Ectodermal cell (in vitro differentiated cells): ENCODE measurements at regions not wholly inside any gene's neighbourhood (a gene's known extent, or its start where the extent isn't known, plus 50 kb on each side); places are given as distances from the start of the nearest gene placed in this dataset.

ENCODE experiments used
- H3K27ac ChIP-seq: 2 replicates; pipeline ENCODE4 v1.7.0; 2013; ENCODE audit warnings: mild to moderate bottlenecking, low read depth, low read length; ENCODE audit not compliant: insufficient read depth, poor library complexity, severe bottlenecking
- H3K27me3 ChIP-seq: 2 replicates; pipeline ENCODE4 v1.7.0; 2013; ENCODE audit warnings: mild to moderate bottlenecking, low read length; ENCODE audit not compliant: insufficient read depth, control insufficient read depth, poor library complexity, severe bottlenecking
- H3K36me3 ChIP-seq: one replicate; pipeline ENCODE4 v1.7.0; 2013; ENCODE audit warnings: low read length; ENCODE audit not compliant: control insufficient read depth, insufficient read depth
- H3K4me1 ChIP-seq: one replicate; pipeline ENCODE4 v1.7.0; 2013; ENCODE audit warnings: low read length; ENCODE audit not compliant: control insufficient read depth, insufficient read depth
- H3K4me3 ChIP-seq: 2 replicates; pipeline ENCODE4 v1.7.0; 2013; ENCODE audit warnings: low read depth, low read length, control low read depth; ENCODE audit not compliant: insufficient read depth
- H3K9me3 ChIP-seq: 2 replicates; pipeline ENCODE4 v1.7.0; 2013; ENCODE audit warnings: mild to moderate bottlenecking, low read length, moderate library complexity; ENCODE audit not compliant: control insufficient read depth
- WGBS, 2 experiments: methylation state at CpG; one replicate each; pipeline ENCODE4 v1.1.7; 2013; ENCODE audit warnings: missing lambda C conversion rate in 2 of 2; 5-methylcytosine and 5-hydroxymethylcytosine counted together

DNA sequence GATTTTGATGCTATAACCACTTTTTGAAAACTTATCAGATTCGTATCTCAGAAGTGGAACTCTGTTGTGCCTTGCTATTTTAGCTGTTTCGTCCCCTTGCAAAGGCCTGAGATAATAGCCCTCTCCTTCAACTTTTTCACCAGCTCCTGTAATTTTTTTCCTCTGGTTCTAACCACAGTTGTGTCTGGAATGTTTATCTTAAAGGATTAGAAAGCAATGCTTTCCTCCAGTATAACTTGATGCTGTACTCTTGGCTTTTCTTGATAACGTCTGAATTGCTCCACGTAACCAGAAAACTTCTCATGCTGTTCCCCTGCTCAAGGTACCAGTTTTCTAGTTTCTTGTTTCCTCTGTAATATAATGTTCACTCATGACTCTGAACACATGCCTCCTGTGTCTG lies 209.4 kb downstream of the DTWD2 start:
- no peaks in the 10 kb centered on the region for H3K27me3 ChIP-seq
- no peaks in the 10 kb centered on the region for H3K36me3 ChIP-seq
- H3K4me3 ChIP-seq: no peak overlapping the region
- H3K9me3 ChIP-seq: no peaks in the 10 kb centered on the region
- H3K27ac ChIP-seq: no peak overlapping the region
- WGBS, 2 experiments: 89 to 94% methylated on average over 4 of the region's 4 CpGs
- no peaks in the 10 kb centered on the region for H3K4me1 ChIP-seq

DNA sequence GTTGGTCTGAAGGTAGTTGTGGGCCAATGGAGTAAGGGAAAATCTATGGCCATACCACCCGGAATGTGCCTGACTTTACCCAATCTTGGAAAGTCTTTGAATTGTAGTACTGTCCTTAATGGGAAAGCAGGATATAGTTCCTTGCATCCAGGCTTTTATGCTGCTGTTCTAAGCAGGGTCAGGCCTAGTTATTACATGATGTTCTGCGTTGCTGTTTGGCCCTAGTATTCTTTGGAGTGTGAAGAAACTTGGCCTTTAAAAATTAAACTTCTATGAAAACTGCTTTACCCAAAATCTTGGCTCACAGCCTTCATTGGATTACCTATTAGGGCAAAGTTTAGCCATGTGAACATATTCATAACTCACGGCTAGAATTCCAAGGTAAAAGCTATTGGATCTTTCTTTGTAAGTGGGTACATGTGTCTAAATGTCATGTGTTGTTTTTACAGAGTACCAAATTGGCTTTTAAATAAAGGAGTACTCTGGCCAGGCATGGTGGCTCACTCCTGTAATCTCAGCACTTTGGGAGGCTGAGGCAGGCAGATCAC lies 211.1 kb downstream of the DTWD2 start:
- no peaks in the 10 kb centered on the region for H3K9me3 ChIP-seq
- H3K36me3 ChIP-seq: no peaks in the 10 kb centered on the region
- H3K27me3 ChIP-seq: no peaks in the 10 kb centered on the region
- no peaks in the 10 kb centered on the region for H3K4me1 ChIP-seq
- H3K4me3 ChIP-seq: no peak overlapping the region
- 95 to 98% methylated on average over 3 of the region's 3 CpGs for WGBS, 2 experiments
- H3K27ac ChIP-seq: no peak overlapping the region

DNA sequence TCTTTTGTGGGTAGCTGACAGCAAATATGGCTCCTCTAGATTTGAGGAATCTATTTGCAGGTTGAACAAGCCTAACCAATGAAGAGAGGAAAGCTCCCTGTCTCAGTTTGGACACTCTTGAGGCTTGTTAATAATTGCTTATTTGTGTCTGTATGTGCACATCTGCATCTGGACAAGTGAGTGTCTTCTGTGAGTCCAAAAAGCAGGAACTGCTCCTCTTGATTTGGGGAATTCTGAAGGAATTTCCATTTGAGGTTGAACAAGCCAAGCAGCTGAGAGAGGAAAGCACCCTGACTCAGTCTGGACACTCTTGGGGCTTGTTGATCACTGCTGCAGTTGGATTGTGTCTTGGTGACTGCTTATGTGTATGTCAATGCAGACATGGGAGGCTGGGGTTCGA lies 211.6 kb downstream of the DTWD2 start:
- H3K9me3 ChIP-seq: no peaks in the 10 kb centered on the region
- no peaks in the 10 kb centered on the region for H3K36me3 ChIP-seq
- no peaks in the 10 kb centered on the region for H3K27me3 ChIP-seq
- no peak overlapping the region for H3K4me3 ChIP-seq
- no peak overlapping the region for H3K27ac ChIP-seq
- WGBS, 2 experiments: 89 to 91% methylated on average over 1 of the region's 1 CpG
- no peaks in the 10 kb centered on the region for H3K4me1 ChIP-seq

DNA sequence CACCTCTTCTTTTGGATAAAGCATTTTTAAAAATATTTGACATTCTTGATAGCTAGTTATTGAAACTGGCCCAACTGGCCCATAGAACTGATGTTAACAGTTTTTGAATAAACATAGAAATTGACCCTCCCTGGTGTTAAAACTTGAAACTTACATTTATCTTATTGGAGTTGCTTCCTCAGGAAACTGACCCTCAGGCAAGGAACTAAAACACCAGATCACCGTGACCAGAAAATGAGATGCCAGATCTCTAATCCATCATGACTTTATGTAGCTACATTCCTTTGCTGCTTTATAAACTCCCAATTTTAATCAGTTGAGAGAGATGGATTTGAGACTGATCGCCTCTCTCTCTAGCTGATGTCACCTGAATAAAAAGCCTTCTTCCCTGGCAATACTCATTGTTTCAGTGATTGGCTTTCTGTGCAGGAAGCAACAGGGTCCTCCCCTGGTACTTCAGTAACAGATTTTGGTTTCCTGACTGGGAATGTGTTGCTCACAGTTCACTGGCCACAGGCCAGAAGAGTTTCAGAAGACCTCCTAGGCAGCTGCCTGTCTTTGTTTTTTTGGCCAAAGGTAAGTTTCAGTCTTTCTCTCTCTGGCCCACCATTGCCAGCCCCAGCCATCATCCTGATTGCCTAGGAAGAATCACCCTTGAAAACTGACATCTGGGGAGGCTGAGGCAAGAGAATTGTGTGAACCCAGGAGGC lies 212.4 kb downstream of the DTWD2 start:
- no peak overlapping the region for H3K4me3 ChIP-seq

DNA sequence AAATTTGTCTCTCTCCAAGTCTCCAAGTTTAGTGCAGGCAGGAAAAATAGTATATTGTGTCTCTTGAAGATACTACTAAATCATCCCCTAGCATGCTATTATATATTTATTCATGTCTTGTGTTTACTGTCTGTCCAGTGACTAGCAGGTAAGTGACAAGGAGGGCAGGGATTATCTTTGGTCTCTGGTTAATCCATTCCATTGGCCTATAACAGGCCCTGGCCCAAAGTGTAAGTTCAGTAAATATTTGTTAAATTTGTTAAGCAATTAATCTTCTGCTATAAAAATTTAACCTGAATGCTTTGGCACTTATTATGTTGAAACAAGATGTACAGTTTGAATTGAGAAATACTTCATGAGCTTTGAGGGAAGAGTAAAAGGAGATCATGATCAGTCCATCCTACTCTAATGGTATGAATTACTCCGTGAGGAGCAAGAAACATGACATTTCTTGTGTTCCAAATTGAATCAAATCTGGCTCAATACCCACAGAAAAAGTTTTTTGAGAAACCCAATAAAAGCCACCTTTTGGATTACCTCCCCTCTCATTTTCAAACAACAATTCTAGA lies 219.7 kb downstream of the DTWD2 start:
- no peaks in the 10 kb centered on the region for H3K27me3 ChIP-seq
- no peak overlapping the region for H3K27ac ChIP-seq
- no peaks in the 10 kb centered on the region for H3K36me3 ChIP-seq
- H3K4me3 ChIP-seq: no peak overlapping the region
- 93% methylated on average over 1 of the region's 1 CpG for WGBS, 2 experiments
- H3K4me1 ChIP-seq: no peaks in the 10 kb centered on the region
- no peaks in the 10 kb centered on the region for H3K9me3 ChIP-seq

More for the DNA sequence above, 212.4 kb downstream of the DTWD2 start:
- no peaks in the 10 kb centered on the region for H3K27me3 ChIP-seq
- H3K9me3 ChIP-seq: no peaks in the 10 kb centered on the region
- no peaks in the 10 kb centered on the region for H3K4me1 ChIP-seq
- H3K36me3 ChIP-seq: no peaks in the 10 kb centered on the region
- H3K27ac ChIP-seq: no peak overlapping the region
- 91 to 100% methylated on average over 2 of the region's 2 CpGs for WGBS, 2 experiments

DNA sequence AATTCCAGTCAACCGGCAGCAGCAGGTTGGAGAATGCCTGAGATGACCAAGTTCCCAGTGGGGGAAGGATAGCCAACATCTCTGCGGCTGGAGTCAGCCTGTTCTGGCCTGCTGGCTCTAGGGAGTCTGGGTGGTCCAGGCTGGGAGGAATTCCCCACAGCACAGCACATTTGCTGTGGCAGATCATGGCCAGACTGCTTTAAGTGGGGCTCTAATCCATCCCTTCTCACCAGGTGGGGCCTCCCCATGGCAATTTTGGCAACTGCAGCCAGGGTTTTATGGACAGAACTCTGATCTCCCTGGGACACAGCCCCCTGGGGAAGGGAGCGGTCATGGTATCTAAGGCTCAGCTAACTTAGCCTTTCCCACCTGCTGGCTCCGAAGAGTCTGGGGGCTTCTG lies 226.1 kb downstream of the DTWD2 start:
- H3K27me3 ChIP-seq: no peaks in the 10 kb centered on the region
- H3K4me3 ChIP-seq: no peak overlapping the region
- 95 to 96% methylated on average over 4 of the region's 4 CpGs for WGBS, 2 experiments
- H3K9me3 ChIP-seq: no peaks in the 10 kb centered on the region
- no peaks in the 10 kb centered on the region for H3K4me1 ChIP-seq
- no peaks in the 10 kb centered on the region for H3K36me3 ChIP-seq
- no peak overlapping the region for H3K27ac ChIP-seq

DNA sequence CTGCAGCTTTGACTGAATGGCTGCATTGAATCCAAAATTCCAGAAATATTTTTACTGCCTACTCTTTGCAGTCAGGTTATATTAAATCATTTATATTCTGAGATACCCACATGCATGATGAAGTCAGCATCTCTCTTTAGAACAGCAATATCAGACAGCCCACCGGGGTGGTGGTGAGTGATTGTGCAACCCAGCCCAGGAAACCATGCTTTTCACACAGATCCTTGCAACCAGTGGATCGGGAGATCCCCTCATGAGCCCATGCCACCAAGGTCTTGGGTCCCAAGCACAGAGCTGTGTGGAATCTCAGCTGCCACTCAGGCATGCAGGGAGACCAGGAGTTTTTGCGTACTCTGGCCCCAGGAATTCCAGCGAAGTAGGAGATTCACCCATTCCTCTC lies 226.5 kb downstream of the DTWD2 start:
- Histone ChIP-seq H3K4me3 (no peak overlapping the region), H3K9me3 (no peaks in the 10 kb centered on the region)
- 91 to 97% methylated on average over 4 of the region's 4 CpGs for WGBS, 2 experiments

DNA sequence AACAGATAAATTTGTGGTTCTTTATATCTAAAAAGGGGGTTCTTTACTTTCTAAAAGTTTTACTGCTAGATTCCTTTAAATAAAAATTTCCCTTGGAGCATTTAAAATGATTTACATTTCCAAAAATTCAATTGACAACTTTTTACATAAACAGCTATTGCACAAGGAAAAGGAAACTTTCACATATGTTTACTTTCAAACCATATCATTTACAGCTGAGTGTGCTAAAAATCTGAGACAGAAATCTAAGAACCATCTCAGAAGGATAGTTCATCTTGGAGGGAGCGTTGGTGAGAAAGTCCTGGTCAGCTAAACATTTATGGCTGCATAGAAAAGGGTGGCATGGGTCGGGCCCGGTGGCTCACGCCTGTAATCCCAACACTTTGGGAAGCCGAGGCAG lies 235.4 kb downstream of the DTWD2 start:
- Histone ChIP-seq H3K4me1 (no peaks in the 10 kb centered on the region), H3K27me3 (no peaks in the 10 kb centered on the region), H3K27ac (no peak overlapping the region), H3K9me3 (no peaks in the 10 kb centered on the region), H3K4me3 (no peak overlapping the region), H3K36me3 (no peaks in the 10 kb centered on the region)
- 89 to 96% methylated on average over 5 of the region's 5 CpGs for WGBS, 2 experiments

More for the DNA sequence above, 226.5 kb downstream of the DTWD2 start:
- H3K27me3 ChIP-seq: no peaks in the 10 kb centered on the region
- H3K27ac ChIP-seq: no peak overlapping the region
- no peaks in the 10 kb centered on the region for H3K4me1 ChIP-seq
- H3K36me3 ChIP-seq: no peaks in the 10 kb centered on the region

DNA sequence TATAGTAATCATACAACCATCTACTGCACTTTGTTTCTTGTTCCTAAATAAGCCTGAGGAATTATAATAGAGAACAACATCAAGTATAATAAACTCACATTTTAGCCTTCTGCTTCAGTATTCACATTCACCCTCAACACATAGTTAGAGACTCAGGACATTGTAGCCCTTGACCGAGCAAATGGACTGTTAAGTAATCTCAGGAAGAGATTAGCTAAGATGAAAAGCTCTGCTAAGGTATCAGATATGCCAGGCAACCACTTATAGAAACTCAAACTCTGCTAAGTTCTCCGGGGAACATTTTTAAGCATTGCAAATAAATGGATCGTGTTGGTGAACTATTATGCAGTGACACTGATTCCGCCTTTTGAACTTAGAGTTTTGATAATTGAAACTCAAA lies 252.0 kb downstream of the DTWD2 start:
- Histone ChIP-seq H3K27ac (no peak overlapping the region), H3K4me3 (no peak overlapping the region), H3K36me3 (no peaks in the 10 kb centered on the region), H3K9me3 (no peaks in the 10 kb centered on the region), H3K27me3 (no peaks in the 10 kb centered on the region), H3K4me1 (no peaks in the 10 kb centered on the region)
- WGBS, 2 experiments: 95 to 97% methylated on average over 3 to 4 of the region's 4 CpGs

DNA sequence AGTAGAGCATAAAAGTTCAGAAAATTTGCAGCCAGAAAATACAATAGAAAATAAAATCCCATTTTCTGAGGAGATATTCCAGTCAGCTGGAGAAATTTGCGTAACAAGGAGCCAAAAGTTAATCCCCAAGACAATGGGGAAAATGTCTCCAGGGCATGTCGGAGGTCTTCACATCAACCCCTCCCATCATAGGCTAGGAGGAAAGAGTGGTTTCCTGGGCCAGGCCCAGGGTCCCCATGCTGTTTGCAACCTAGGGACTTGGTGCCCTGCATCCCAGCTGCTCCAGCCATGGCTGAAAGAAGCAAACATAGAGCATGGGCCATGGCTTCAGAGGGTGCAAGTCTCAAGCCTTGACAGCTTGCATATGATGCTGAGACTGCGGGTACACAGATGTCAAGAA lies 255.0 kb downstream of the DTWD2 start:
- 87 to 89% methylated on average over 3 of the region's 3 CpGs for WGBS, 2 experiments
- H3K27ac ChIP-seq: no peak overlapping the region
- H3K9me3 ChIP-seq: no peaks in the 10 kb centered on the region
- no peak overlapping the region for H3K4me3 ChIP-seq
- no peaks in the 10 kb centered on the region for H3K27me3 ChIP-seq
- no peaks in the 10 kb centered on the region for H3K4me1 ChIP-seq
- no peaks in the 10 kb centered on the region for H3K36me3 ChIP-seq
